AG04449 (cell line): ENCODE measurements at regions not wholly inside any gene's neighbourhood (a gene's known extent, or its start where the extent isn't known, plus 50 kb on each side); places are given as distances from the start of the nearest gene placed in this dataset.

Source experiments
- CTCF ChIA-PET: fragments of 350-600 bp; formaldehyde crosslinking; extraction: SDS; loops from one replicate; lab custom pipeline; 2021; ENCODE audit warnings: antibody characterized with exemption; lab: Yijun Ruan, JAX
- POLR2A ChIA-PET: fragments of 400-600, 350-600 bp; formaldehyde crosslinking; extraction: SDS; loops from one replicate; lab custom pipeline; 2020; ENCODE audit warnings: antibody characterized with exemption, inconsistent platforms; lab: Yijun Ruan, JAX
- DNase-seq: peaks from one replicate; pipeline ENCODE4 v3.0.0-alpha.2; 2010; ENCODE audit warnings: low read depth, low spot score
- H3K4me3 ChIP-seq: 2 replicates; pipeline ENCODE4 v1.5.1; 2011; ENCODE audit warnings: low read depth, mild to moderate bottlenecking, control low read depth, low read length
- TF ChIP-seq, protein P1 (sequence below): IDR thresholded peaks from one replicate; pipeline ENCODE4 v1.5.1; 2011; ENCODE audit warnings: mild to moderate bottlenecking, moderate library complexity, low read length, control low read depth, inconsistent platforms; ENCODE audit not compliant: insufficient read depth; ENCODE audit errors: missing control alignments

- POLR2A ChIA-PET: no interaction called here
- no peak overlapping the region for H3K4me3 ChIP-seq
- CTCF ChIA-PET: no interaction called here
- TF ChIP-seq, protein P1, sequence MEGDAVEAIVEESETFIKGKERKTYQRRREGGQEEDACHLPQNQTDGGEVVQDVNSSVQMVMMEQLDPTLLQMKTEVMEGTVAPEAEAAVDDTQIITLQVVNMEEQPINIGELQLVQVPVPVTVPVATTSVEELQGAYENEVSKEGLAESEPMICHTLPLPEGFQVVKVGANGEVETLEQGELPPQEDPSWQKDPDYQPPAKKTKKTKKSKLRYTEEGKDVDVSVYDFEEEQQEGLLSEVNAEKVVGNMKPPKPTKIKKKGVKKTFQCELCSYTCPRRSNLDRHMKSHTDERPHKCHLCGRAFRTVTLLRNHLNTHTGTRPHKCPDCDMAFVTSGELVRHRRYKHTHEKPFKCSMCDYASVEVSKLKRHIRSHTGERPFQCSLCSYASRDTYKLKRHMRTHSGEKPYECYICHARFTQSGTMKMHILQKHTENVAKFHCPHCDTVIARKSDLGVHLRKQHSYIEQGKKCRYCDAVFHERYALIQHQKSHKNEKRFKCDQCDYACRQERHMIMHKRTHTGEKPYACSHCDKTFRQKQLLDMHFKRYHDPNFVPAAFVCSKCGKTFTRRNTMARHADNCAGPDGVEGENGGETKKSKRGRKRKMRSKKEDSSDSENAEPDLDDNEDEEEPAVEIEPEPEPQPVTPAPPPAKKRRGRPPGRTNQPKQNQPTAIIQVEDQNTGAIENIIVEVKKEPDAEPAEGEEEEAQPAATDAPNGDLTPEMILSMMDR: no peak
- no peak for DNase-seq
These were observed 179.9 kb downstream of the GABRG1 start for GRCh38 chr4:45944000-45944399.

GRCh38 chr4:45939056-45939455 is 184.8 kb downstream of the GABRG1 start:
- CTCF ChIA-PET: no interaction called here
- no peak overlapping the region for H3K4me3 ChIP-seq
- no peak for DNase-seq
- POLR2A ChIA-PET: no interaction called here
- TF ChIP-seq, protein P1: no peak

DNA sequence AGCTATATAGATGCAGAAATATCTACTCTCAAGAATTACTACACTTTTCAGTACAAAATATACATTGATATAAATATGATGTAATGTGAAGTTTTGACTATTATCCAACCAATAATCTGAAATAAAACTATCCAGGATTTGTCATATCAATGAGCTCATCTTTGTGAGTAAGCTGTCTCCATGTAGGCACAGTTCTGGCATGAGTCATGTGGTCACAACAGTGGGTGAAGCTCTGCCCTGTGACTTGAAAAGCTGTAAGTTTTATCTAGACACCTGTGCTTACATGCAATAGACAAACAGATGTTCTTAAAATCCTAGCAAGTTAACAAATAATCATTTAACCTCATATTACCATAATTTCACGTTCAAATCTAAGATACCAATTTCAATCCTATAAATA is 192.7 kb downstream of the GABRG1 start:
- TF ChIP-seq, protein P1: no peak
- ChIA-PET POLR2A (no interaction called here), CTCF (no interaction called here)
- no peak for DNase-seq
- no peak overlapping the region for H3K4me3 ChIP-seq

GRCh38 chr4:45927641-45928040 is 196.2 kb downstream of the GABRG1 start:
- TF ChIP-seq, protein P1: no peak
- CTCF ChIA-PET: no interaction called here

DNA sequence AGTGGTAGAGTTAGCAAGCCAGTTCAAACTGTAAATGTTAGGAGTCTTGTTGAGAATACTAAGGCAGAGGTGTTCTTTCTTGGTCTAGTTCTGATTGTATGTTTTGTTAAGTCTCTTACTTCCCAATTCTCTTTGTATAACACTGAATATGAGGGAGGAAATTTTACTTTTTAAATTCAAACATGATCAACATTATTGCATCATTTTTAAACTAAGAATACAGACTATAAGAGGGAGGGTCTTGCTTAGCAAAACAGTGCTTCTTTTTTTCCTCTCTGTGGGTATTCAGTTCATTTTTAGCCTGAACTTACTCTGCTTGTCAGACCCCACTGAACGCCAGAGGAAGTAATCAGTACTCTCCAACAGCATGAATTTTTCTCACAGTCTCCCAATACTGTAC is 198.0 kb downstream of the GABRG1 start:
- H3K4me3 ChIP-seq: no peak overlapping the region
- CTCF ChIA-PET: no interaction called here
- TF ChIP-seq, protein P1: no peak
- POLR2A ChIA-PET: no interaction called here
- no peak for DNase-seq

More at GRCh38 chr4:45927641-45928040, 196.2 kb downstream of the GABRG1 start:
- POLR2A ChIA-PET: no interaction called here
- DNase-seq: no peak
- no peak overlapping the region for H3K4me3 ChIP-seq

DNA sequence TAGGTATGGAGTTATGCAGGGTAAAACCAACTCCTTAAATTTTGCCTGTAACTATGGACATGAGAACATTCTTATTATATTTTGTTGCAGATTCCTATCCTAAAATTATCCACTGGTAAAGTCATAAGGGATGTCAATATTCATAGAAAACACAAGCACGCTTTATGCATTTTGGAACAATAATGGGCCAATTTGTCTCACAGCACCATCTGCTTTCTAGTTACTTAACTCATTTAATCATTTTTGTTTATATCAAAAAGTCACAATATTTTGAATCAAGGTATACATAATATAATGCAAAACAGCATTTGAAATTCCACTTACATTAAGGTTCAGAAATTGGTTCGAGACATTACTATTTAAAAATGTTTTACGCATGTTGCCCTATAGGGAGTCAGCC is 203.0 kb downstream of the GABRG1 start:
- ChIA-PET CTCF (no interaction called here), POLR2A (no interaction called here)
- no peak overlapping the region for H3K4me3 ChIP-seq
- DNase-seq: no peak
- TF ChIP-seq, protein P1: no peak
